ENCODE measurements at regions not wholly inside any gene's neighbourhood (a gene's known extent, or its start where the extent isn't known, plus 50 kb on each side); places are given as distances from the start of the nearest gene placed in this dataset.
"Not testable (repeated sequence)": the region's sequence is repeated elsewhere in the genome, so short reads cannot be mapped to it uniquely, and the experiment has no call there.

- peak; percentile 41 for DNase-seq
These were observed 222.4 kb upstream of the B3GALT2 start for GRCh38 chr1:193408782-193409293.

- DNase-seq: peak; percentile 60
These were observed 220.5 kb upstream of the B3GALT2 start for GRCh38 chr1:193406901-193407300.

- no peak for DNase-seq
These were observed 217.8 kb upstream of the B3GALT2 start for GRCh38 chr1:193404236-193404635.

GRCh38 chr1:193402977-193403376, 216.6 kb upstream of the B3GALT2 start:
- DNase-seq: no peak

- DNase-seq: no peak
These were observed 215.6 kb upstream of the B3GALT2 start for GRCh38 chr1:193402037-193402436.

GRCh38 chr1:193394336-193394735, 207.9 kb upstream of the B3GALT2 start:
- DNase-seq: no peak

- no peak for DNase-seq
These were observed 206.3 kb upstream of the B3GALT2 start for GRCh38 chr1:193392686-193393085.

GRCh38 chr1:193388683-193389082, 202.3 kb upstream of the B3GALT2 start:
- no peak for DNase-seq

- no peak for DNase-seq
These were observed 201.8 kb upstream of the B3GALT2 start for GRCh38 chr1:193388165-193388564.

GRCh38 chr1:193387406-193387805, 201.0 kb upstream of the B3GALT2 start:
- no peak for DNase-seq

- DNase-seq: not testable (repeated sequence)
These were observed 192.0 kb upstream of the B3GALT2 start for GRCh38 chr1:193378451-193378850.

- DNase-seq: no peak
These were observed 191.1 kb upstream of the B3GALT2 start for GRCh38 chr1:193377472-193377871.

GRCh38 chr1:193372553-193372952, 186.1 kb upstream of the B3GALT2 start:
- DNase-seq: no peak

- DNase-seq: no peak
These were observed 181.9 kb upstream of the B3GALT2 start for GRCh38 chr1:193368302-193368701.

- no peak for DNase-seq
These were observed 181.4 kb upstream of the B3GALT2 start for GRCh38 chr1:193367863-193368262.

GRCh38 chr1:193366764-193367507, 180.5 kb upstream of the B3GALT2 start:
- DNase-seq: no peak

GRCh38 chr1:193365966-193366365, 179.6 kb upstream of the B3GALT2 start:
- DNase-seq: no peak

GRCh38 chr1:193359631-193360030, 173.2 kb upstream of the B3GALT2 start:
- DNase-seq: no peak

- DNase-seq: no peak
These were observed 172.0 kb upstream of the B3GALT2 start for GRCh38 chr1:193358419-193358818.

- no peak for DNase-seq
These were observed 169.8 kb upstream of the B3GALT2 start for GRCh38 chr1:193356249-193356648.

- no peak for DNase-seq
These were observed 169.2 kb upstream of the B3GALT2 start for GRCh38 chr1:193355626-193356025.

GRCh38 chr1:193355178-193355577, 168.8 kb upstream of the B3GALT2 start:
- DNase-seq: no peak

GRCh38 chr1:193348769-193349535, 162.5 kb upstream of the B3GALT2 start:
- no peak for DNase-seq

- no peak for DNase-seq
These were observed 161.8 kb upstream of the B3GALT2 start for GRCh38 chr1:193348091-193348768.

Data from hematopoietic multipotent progenitor cell treated with erythropoietin and hydrocortisone succinate and interleukin-3 and kit ligand, for 8 days (in vitro differentiated cells).